Tibial nerve (tissue), 4 donors: ENCODE measurements at regions not wholly inside any gene's neighbourhood (a gene's known extent, or its start where the extent isn't known, plus 50 kb on each side); places are given as distances from the start of the nearest gene placed in this dataset.

Source experiments
- EP300 ChIP-seq, 2 donors: sonication (generic); formaldehyde crosslinking; IDR thresholded peaks; one replicate each; pipeline ENCODE4 v1.6.1; 2017; ENCODE audit warnings: antibody characterized with exemption in 2 of 2, mild to moderate bottlenecking in 1 of 2
- POLR2A ChIP-seq, 2 donors: fragments of 450-650 bp; IDR thresholded peaks; one replicate each; pipeline ENCODE4 v1.6.1; 2017; ENCODE audit warnings: antibody characterized with exemption in 2 of 2, mild to moderate bottlenecking in 2 of 2, moderate library complexity in 2 of 2
- TF ChIP-seq, protein P1 (sequence below), 5 experiments: fragments of 200-600 bp in 3 of 5; fragments of 450-650 bp in 2 of 5; sonication (generic) in 3 of 5; IDR thresholded peaks; one replicate each; pipeline ENCODE4 v1.5.1; 2016 to 2019; ENCODE audit warnings: antibody characterized with exemption in 5 of 5, mild to moderate bottlenecking in 3 of 5, moderate library complexity in 2 of 5

DNA sequence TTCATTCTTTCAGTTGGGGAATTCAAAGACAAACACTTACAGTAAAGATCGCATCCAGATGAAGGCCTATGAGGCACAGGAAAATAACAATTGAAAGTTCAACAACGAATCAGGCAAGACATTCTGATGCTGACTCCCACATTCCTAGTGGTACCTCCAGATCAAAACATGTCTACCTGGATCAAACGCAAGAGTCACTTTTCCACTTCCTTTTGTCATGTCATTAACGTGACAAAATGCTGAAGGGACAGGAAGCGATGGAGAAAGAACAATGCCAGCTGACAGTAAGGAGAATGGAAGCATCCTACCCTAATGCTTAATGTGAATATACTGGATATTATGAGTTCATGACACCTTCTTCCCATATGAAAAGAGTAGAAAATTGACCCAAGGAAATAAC, 365.4 kb upstream of the CDH11 start:
- TF ChIP-seq, protein P1, sequence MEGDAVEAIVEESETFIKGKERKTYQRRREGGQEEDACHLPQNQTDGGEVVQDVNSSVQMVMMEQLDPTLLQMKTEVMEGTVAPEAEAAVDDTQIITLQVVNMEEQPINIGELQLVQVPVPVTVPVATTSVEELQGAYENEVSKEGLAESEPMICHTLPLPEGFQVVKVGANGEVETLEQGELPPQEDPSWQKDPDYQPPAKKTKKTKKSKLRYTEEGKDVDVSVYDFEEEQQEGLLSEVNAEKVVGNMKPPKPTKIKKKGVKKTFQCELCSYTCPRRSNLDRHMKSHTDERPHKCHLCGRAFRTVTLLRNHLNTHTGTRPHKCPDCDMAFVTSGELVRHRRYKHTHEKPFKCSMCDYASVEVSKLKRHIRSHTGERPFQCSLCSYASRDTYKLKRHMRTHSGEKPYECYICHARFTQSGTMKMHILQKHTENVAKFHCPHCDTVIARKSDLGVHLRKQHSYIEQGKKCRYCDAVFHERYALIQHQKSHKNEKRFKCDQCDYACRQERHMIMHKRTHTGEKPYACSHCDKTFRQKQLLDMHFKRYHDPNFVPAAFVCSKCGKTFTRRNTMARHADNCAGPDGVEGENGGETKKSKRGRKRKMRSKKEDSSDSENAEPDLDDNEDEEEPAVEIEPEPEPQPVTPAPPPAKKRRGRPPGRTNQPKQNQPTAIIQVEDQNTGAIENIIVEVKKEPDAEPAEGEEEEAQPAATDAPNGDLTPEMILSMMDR (IDR thresholded peaks at IDR 0.05), result no peak
- TF ChIP-seq POLR2A (IDR thresholded peaks at IDR 0.05), result no peak
- TF ChIP-seq EP300 (IDR thresholded peaks at IDR 0.05), result no peak
